IMR-90 (cell line): ENCODE measurements at regions not wholly inside any gene's neighbourhood (a gene's known extent, or its start where the extent isn't known, plus 50 kb on each side); places are given as distances from the start of the nearest gene placed in this dataset.

Experiments used
- ATAC-seq: fragments of 200-7000 bp; cut with Tn5 transposase; 2 replicates; pipeline ENCODE4 v1.9.1; 2020; ENCODE audit warnings: low read depth, mild to moderate bottlenecking, moderate library complexity
- BruUV-seq: library from RNA; stranded (reverse); fragments of 400-500 nt; replicated peaks from 2 replicates; lab custom pipeline; 2021; lab: Mats Ljungman, UMichigan
- CTCF ChIA-PET: fragments of 300-600 bp; formaldehyde crosslinking; extraction: SDS; loops from one replicate; lab custom pipeline; 2021; ENCODE audit warnings: antibody characterized with exemption; lab: Yijun Ruan, JAX
- POLR2A ChIA-PET: fragments of 300-600 bp; sonication (Branson Sonifier 250); formaldehyde crosslinking; loops from one replicate; lab custom pipeline; 2022; ENCODE audit warnings: antibody characterized with exemption; ENCODE audit not compliant: unreplicated experiment; lab: Charles Lee
- DNase-seq: peaks from one replicate; pipeline ENCODE4 v3.0.0; 2013
- H2AFZ ChIP-seq: replicated peaks from 2 replicates; pipeline ENCODE3; 2013; ENCODE audit warnings: low read length, mild to moderate bottlenecking; ENCODE audit not compliant: poor library complexity
- H2AK5ac ChIP-seq: 2 replicates; pipeline ENCODE4 v1.6.1; 2013; ENCODE audit warnings: low read depth, low read length, inconsistent platforms
- H2AK9ac ChIP-seq: replicated peaks from 2 replicates; pipeline ENCODE3; 2013; ENCODE audit warnings: mild to moderate bottlenecking, low read depth, low read length, moderate library complexity; ENCODE audit not compliant: poor library complexity
- H2BK120ac ChIP-seq: 2 replicates; pipeline ENCODE4 v1.6.1; 2013; ENCODE audit warnings: low read depth, low read length, inconsistent platforms
- H2BK15ac ChIP-seq: 3 replicates; pipeline ENCODE4 v1.6.1; 2013; ENCODE audit warnings: low read depth, low read length, inconsistent platforms
- H2BK20ac ChIP-seq: 2 replicates; pipeline ENCODE4 v1.6.1; 2013; ENCODE audit warnings: low read depth, mild to moderate bottlenecking, inconsistent platforms, low read length, moderate library complexity
- H2BK5ac ChIP-seq: 2 replicates; pipeline ENCODE4 v1.6.1; 2013; ENCODE audit warnings: mild to moderate bottlenecking, low read depth, low read length, inconsistent platforms; ENCODE audit not compliant: poor library complexity, severe bottlenecking
- H3K14ac ChIP-seq: replicated peaks from 2 replicates; pipeline ENCODE4 v1.6.1; 2013; ENCODE audit warnings: low read depth, low read length, inconsistent platforms
- H3K18ac ChIP-seq: 2 replicates; pipeline ENCODE4 v1.6.1; 2013; ENCODE audit warnings: low read depth, low read length, control low read depth
- H3K23ac ChIP-seq: 2 replicates; pipeline ENCODE4 v1.6.1; 2013; ENCODE audit warnings: low read depth, low read length, inconsistent platforms
- H3K27ac ChIP-seq: 2 replicates; pipeline ENCODE4 v1.5.1; 2013; ENCODE audit warnings: mild to moderate bottlenecking, control low read depth, low read length; ENCODE audit not compliant: insufficient read depth
- H3K27me3 ChIP-seq: 2 replicates; pipeline ENCODE4 v1.6.1; 2013; ENCODE audit warnings: low read length; ENCODE audit not compliant: control insufficient read depth, insufficient read depth
- H3K36me3 ChIP-seq: 2 replicates; pipeline ENCODE4 v1.6.1; 2013; ENCODE audit warnings: low read length, mixed read lengths; ENCODE audit not compliant: control insufficient read depth, insufficient read depth
- H3K4ac ChIP-seq: 2 replicates; pipeline ENCODE4 v1.6.1; 2013; ENCODE audit warnings: low read depth, low read length, inconsistent platforms
- H3K4me1 ChIP-seq: 2 replicates; pipeline ENCODE4 v1.6.1; 2013; ENCODE audit warnings: low read length, mixed read lengths; ENCODE audit not compliant: control insufficient read depth, insufficient read depth
- H3K4me2 ChIP-seq: 2 replicates; pipeline ENCODE4 v1.6.1; 2013; ENCODE audit warnings: low read depth, mild to moderate bottlenecking, control low read depth, low read length, moderate library complexity
- H3K4me3 ChIP-seq: 2 replicates; pipeline ENCODE4 v1.5.1; 2013; ENCODE audit warnings: low read depth, mild to moderate bottlenecking, control low read depth, low read length, moderate library complexity; ENCODE audit not compliant: insufficient read depth
- H3K56ac ChIP-seq: 2 replicates; pipeline ENCODE4 v1.6.1; 2013; ENCODE audit warnings: low read length, inconsistent platforms; ENCODE audit not compliant: insufficient read depth; ENCODE audit errors: extremely low read depth
- H3K79me1 ChIP-seq, 2 experiments: 2 replicates each; pipeline ENCODE4 v1.6.1; 2013; ENCODE audit warnings: low read length in 2 of 2, inconsistent platforms in 1 of 2, low read depth in 1 of 2
- H3K9ac ChIP-seq: 2 replicates; pipeline ENCODE4 v1.6.1; 2013; ENCODE audit warnings: low read depth, low read length, control low read depth
- H3K9me1 ChIP-seq: 2 replicates; pipeline ENCODE4 v1.6.1; 2013; ENCODE audit warnings: low read length, inconsistent platforms; ENCODE audit not compliant: insufficient read depth
- H3K9me3 ChIP-seq: 2 replicates; pipeline ENCODE4 v1.6.1; 2013; ENCODE audit warnings: low read length; ENCODE audit not compliant: control insufficient read depth, insufficient read depth
- H4K20me1 ChIP-seq: 2 replicates; pipeline ENCODE4 v1.6.1; 2013; ENCODE audit warnings: low read length, inconsistent platforms; ENCODE audit not compliant: insufficient read depth
- H4K5ac ChIP-seq: 2 replicates; pipeline ENCODE4 v1.6.1; 2013; ENCODE audit warnings: mild to moderate bottlenecking, low read depth, low read length, control low read depth
- H4K8ac ChIP-seq, 2 experiments: 2 replicates each; pipeline ENCODE4 v1.6.1; 2013; ENCODE audit warnings: low read depth in 2 of 2, low read length in 2 of 2, control low read depth in 1 of 2, inconsistent platforms in 1 of 2
- H4K91ac ChIP-seq: 2 replicates; pipeline ENCODE4 v1.6.1; 2013; ENCODE audit warnings: low read depth, low read length, inconsistent platforms; ENCODE audit not compliant: insufficient read depth
- BHLHE40 ChIP-seq: fragments of 150-350 bp; IDR thresholded peaks from 2 replicates; pipeline ENCODE4 v1.6.1; 2016; ENCODE audit warnings: mild to moderate bottlenecking, low read depth, low read length
- CEBPB ChIP-seq: IDR thresholded peaks from 2 replicates; pipeline ENCODE4 v1.6.1; 2012; ENCODE audit warnings: low read depth, low read length, improper control_type of control experiment
- CHD1 ChIP-seq: IDR thresholded peaks from 2 replicates; pipeline ENCODE4 v1.6.1; 2012; ENCODE audit warnings: low read depth, low read length, improper control_type of control experiment
- CTCF ChIP-seq: conservative IDR thresholded peaks from 2 replicates; pipeline ENCODE4 v1.5.1; 2012; ENCODE audit warnings: mild to moderate bottlenecking, low read depth, low read length, improper control_type of control experiment
- ELK1 ChIP-seq: fragments of 150-350 bp; IDR thresholded peaks from 2 replicates; pipeline ENCODE4 v1.6.1; 2016; ENCODE audit warnings: low read depth, mild to moderate bottlenecking, low read length, moderate library complexity, borderline replicate concordance
- FOS ChIP-seq: fragments of 150-350 bp; IDR thresholded peaks from 2 replicates; pipeline ENCODE4 v1.6.1; 2016; ENCODE audit warnings: low read depth, low read length
- MAFK ChIP-seq: IDR thresholded peaks from 2 replicates; pipeline ENCODE4 v1.6.1; 2012; ENCODE audit warnings: low read depth, low read length, improper control_type of control experiment
- MAZ ChIP-seq: IDR thresholded peaks from 2 replicates; pipeline ENCODE4 v1.6.1; 2012; ENCODE audit warnings: low read depth, mild to moderate bottlenecking, low read length, improper control_type of control experiment, moderate library complexity, borderline replicate concordance
- MXI1 ChIP-seq: IDR thresholded peaks from 2 replicates; pipeline ENCODE4 v1.6.1; 2012; ENCODE audit warnings: low read depth, mild to moderate bottlenecking, low read length, moderate library complexity, borderline replicate concordance
- NFE2L2 ChIP-seq: fragments of 150-350 bp; IDR thresholded peaks from 2 replicates; pipeline ENCODE4 v1.6.1; 2016; ENCODE audit warnings: low read depth, mild to moderate bottlenecking, low read length
- POLR2A ChIP-seq: IDR thresholded peaks from 2 replicates; pipeline ENCODE4 v1.6.1; 2012; ENCODE audit warnings: mild to moderate bottlenecking, low read depth, low read length
- RAD21 ChIP-seq: IDR thresholded peaks from 2 replicates; pipeline ENCODE4 v1.6.1; 2012; ENCODE audit warnings: low read length, improper control_type of control experiment
- RCOR1 ChIP-seq: IDR thresholded peaks from 2 replicates; pipeline ENCODE4 v1.6.1; 2012; ENCODE audit warnings: mild to moderate bottlenecking, low read length, improper control_type of control experiment; ENCODE audit not compliant: insufficient replicate concordance
- RFX5 ChIP-seq: IDR thresholded peaks from 2 replicates; pipeline ENCODE4 v1.8.0; 2012; ENCODE audit warnings: low read depth, mild to moderate bottlenecking, low read length, moderate library complexity
- SMC3 ChIP-seq: fragments of 150-350 bp; IDR thresholded peaks from 2 replicates; pipeline ENCODE4 v1.6.1; 2016; ENCODE audit warnings: low read depth, mild to moderate bottlenecking, antibody characterized with exemption, low read length, moderate library complexity
- WGBS, 2 experiments: methylation state at CpG; one replicate each; pipeline versions ENCODE4 v1.1.5 to v1.1.7; 2013; ENCODE audit warnings: missing lambda C conversion rate in 2 of 2; ENCODE audit not compliant: insufficient read length in 1 of 2; ENCODE audit errors: extremely low coverage in 2 of 2; 5-methylcytosine and 5-hydroxymethylcytosine counted together
- dilution Hi-C: fragments of 300-500 bp; cut with HindIII; formaldehyde crosslinking; loops from one replicate; pipeline ENCODE4 v1.14.3; 2018; ENCODE audit warnings: low sequenced_read_pairs; ENCODE audit not compliant: unreplicated experiment
- in situ Hi-C: fragments of 300-500 bp; cut with MboI; formaldehyde crosslinking; loops from 3 replicates; pipeline ENCODE4 v1.14.3; 2019; ENCODE audit warnings: low sequenced_read_pairs, inconsistent platforms, mixed read lengths
- intact Hi-C: fragments of 100-400 bp; cut with micrococcal nuclease; formaldehyde crosslinking; loops from 2 replicates; pipeline ENCODE4 v1.10.0; 2022
- TF ChIP-seq, protein P1 (sequence below): fragments of 150-350 bp; IDR thresholded peaks from 2 replicates; pipeline ENCODE4 v1.6.1; 2017; ENCODE audit warnings: mild to moderate bottlenecking, antibody characterized with exemption, low read length, low read depth

DNA sequence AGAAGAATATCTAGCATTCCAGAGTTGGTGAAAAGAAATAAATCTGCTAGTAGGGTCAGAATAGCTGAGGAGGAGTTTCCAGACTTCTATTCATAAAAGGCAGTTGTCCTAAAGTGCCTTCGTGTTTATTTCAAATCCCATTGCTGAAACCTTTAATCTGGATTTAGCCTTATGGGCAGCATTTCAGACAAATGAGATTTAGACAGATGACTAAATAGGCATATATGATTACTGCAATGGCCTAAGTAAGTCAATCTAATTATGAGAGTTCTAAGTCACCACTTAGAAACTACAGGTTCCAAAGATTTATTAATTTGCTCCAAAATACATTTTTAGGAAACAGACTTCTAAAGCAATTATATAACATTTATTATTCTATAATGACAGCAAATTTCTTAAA, 368.7 kb downstream of the LIG4 start:
- peaks cover 38% of the 10 kb centered on the region for H4K20me1 ChIP-seq
- H3K14ac ChIP-seq: no peak overlapping the region
- H2BK5ac ChIP-seq: no peak overlapping the region
- H3K9me1 ChIP-seq: peaks cover 11% of the 10 kb centered on the region
- H3K23ac ChIP-seq: no peak overlapping the region
- ChIA-PET CTCF (no interaction called here), POLR2A (interaction anchor here (0.6 kb wide), 1 partner anchor 35 kb away, joined by 3 read pairs; no protein-coding TSS in a partner anchor)
- no peaks in the 10 kb centered on the region for H3K9me3 ChIP-seq
- no CpG with 5 or more reads among the region's 1 CpG for WGBS, 2 experiments
- H2BK15ac ChIP-seq: no peak overlapping the region
- no peak overlapping the region for H4K8ac ChIP-seq
- no peak overlapping the region for H3K4me3 ChIP-seq
- no peak overlapping the region for H2BK20ac ChIP-seq
- DNase-seq (no peak), ATAC-seq (no peak)
- H2AK5ac ChIP-seq: no peak overlapping the region
- H2BK120ac ChIP-seq: no peak overlapping the region
- TF ChIP-seq BHLHE40 (no peak), RCOR1 (no peak), CEBPB (no peak), MAZ (no peak), SMC3 (no peak), NFE2L2 (no peak), MAFK (no peak), FOS (no peak), POLR2A (no peak), CHD1 (no peak), ELK1 (no peak), RAD21 (no peak), CTCF (no peak), MXI1 (no peak), RFX5 (no peak)
- TF ChIP-seq, protein P1, sequence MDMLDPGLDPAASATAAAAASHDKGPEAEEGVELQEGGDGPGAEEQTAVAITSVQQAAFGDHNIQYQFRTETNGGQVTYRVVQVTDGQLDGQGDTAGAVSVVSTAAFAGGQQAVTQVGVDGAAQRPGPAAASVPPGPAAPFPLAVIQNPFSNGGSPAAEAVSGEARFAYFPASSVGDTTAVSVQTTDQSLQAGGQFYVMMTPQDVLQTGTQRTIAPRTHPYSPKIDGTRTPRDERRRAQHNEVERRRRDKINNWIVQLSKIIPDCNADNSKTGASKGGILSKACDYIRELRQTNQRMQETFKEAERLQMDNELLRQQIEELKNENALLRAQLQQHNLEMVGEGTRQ: no peak
- no peaks in the 10 kb centered on the region for H3K27me3 ChIP-seq
- H4K5ac ChIP-seq: no peak overlapping the region
- H3K4me1 ChIP-seq: peaks cover 10% of the 10 kb centered on the region
- intact Hi-C loops (no loop called here), in situ Hi-C loops (no loop called here), dilution Hi-C loops (no loop called here)
- no peak overlapping the region for H3K4me2 ChIP-seq
- no peak overlapping the region for H3K4ac ChIP-seq
- BruUV-seq: no TSS peak
- no peak overlapping the region for H3K18ac ChIP-seq
- peaks cover 19 to 55% of the 10 kb centered on the region in 2 experiments for H3K79me1 ChIP-seq
- H3K56ac ChIP-seq: no peak overlapping the region
- no peaks in the 10 kb centered on the region for H3K36me3 ChIP-seq
- no peak overlapping the region for H2AK9ac ChIP-seq
- H3K27ac ChIP-seq: no peak overlapping the region
- no peak overlapping the region for H2AFZ ChIP-seq
- H3K9ac ChIP-seq: no peak overlapping the region
- H4K91ac ChIP-seq: no peak overlapping the region
